ENCODE measurements at regions not wholly inside any gene's neighbourhood (a gene's known extent, or its start where the extent isn't known, plus 50 kb on each side); places are given as distances from the start of the nearest gene placed in this dataset.

DNA sequence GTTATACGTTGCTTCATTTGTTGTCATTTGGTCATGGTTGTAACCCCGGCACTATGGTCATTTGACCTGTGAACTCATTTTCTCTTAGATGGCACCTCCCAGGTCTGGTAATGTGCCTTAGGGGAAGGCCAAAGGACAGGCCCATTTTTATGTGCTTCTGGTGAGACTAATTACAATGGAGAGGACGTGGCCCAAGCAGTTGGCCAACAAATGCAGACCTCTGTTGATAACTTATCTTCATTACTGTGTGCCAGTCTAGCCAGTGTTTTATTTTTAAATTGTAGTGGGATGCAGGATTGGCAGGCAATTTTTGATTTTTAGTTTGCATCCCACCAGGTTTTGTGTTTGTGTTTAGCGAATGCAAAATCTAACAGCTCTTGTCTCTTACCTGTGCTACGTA, 321.5 kb upstream of the AKR1E2 start:
- TF ChIP-seq PAX5 (IDR thresholded peaks at IDR 0.05; ENCODE audit: insufficient read depth, low read length, severe bottlenecking) (no peak), TAF1 (IDR thresholded peaks at IDR 0.05; ENCODE audit: low read depth, low read length) (no peak), POLR2AphosphoS5 (IDR thresholded peaks at IDR 0.05; ENCODE audit: low read depth, low read length) (no peak), SPI1 (IDR thresholded peaks at IDR 0.05; ENCODE audit: low read depth, low read length) (no peak), POU2F2 (IDR thresholded peaks at IDR 0.05; ENCODE audit: low read depth, low read length) (no peak), POLR2A (IDR thresholded peaks at IDR 0.05; ENCODE audit: low read depth, low read length) (no peak)
- FAIRE-seq (no peak), DNase-seq (ENCODE audit: insufficient read length, low spot score) (no peak)

GRCh38 chr10:4503076-4503475, 322.9 kb upstream of the AKR1E2 start:
- no peak for DNase-seq (ENCODE audit: insufficient read length, low spot score)
- TF ChIP-seq POLR2A (IDR thresholded peaks at IDR 0.05; ENCODE audit: low read depth, low read length) (no peak), SPI1 (IDR thresholded peaks at IDR 0.05; ENCODE audit: low read depth, low read length) (no peak), POU2F2 (IDR thresholded peaks at IDR 0.05; ENCODE audit: low read depth, low read length) (no peak), POLR2AphosphoS5 (IDR thresholded peaks at IDR 0.05; ENCODE audit: low read depth, low read length) (no peak), PAX5 (IDR thresholded peaks at IDR 0.05; ENCODE audit: insufficient read depth, low read length, severe bottlenecking) (no peak), TAF1 (IDR thresholded peaks at IDR 0.05; ENCODE audit: low read depth, low read length) (no peak)
- no peak for FAIRE-seq

GRCh38 chr10:4501306-4501705, 324.7 kb upstream of the AKR1E2 start:
- no peak for FAIRE-seq
- TF ChIP-seq PAX5 (IDR thresholded peaks at IDR 0.05; ENCODE audit: insufficient read depth, low read length, severe bottlenecking) (no peak), POLR2AphosphoS5 (IDR thresholded peaks at IDR 0.05; ENCODE audit: low read depth, low read length) (no peak), POU2F2 (IDR thresholded peaks at IDR 0.05; ENCODE audit: low read depth, low read length) (no peak)
- DNase-seq (ENCODE audit: insufficient read length, low spot score), result no peak

DNA sequence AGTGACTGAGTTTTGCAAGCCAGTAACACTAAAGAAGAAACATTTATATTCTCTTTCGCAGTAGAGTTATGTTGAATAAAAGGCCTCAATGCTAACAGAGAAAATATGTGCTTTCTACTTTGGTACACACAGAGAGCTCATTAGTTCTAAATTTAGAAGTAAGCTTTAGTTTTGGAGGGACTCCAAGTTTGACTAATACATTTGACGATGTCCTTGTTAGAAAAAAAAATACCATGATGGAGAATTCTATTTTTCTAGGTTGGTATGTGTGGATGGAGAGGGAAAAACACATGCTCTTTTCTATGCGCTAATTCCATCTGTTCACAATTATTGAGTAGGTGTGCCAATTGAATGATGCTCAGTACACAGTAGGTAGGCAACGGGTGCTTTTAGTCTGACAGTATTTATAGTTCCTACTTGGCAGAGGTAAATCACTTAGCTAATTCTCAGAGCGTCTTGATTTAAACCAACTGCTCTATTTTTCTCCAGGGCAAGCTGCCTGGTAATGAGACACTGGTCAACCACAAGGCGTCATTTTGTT, 327.2 kb upstream of the AKR1E2 start:
- FAIRE-seq, result no peak
- no peak for TF ChIP-seq TAF1 (IDR thresholded peaks at IDR 0.05; ENCODE audit: low read depth, low read length)
- no peak for TF ChIP-seq PAX5 (IDR thresholded peaks at IDR 0.05; ENCODE audit: insufficient read depth, low read length, severe bottlenecking)
- no peak for TF ChIP-seq POU2F2 (IDR thresholded peaks at IDR 0.05; ENCODE audit: low read depth, low read length)
- TF ChIP-seq POLR2A (IDR thresholded peaks at IDR 0.05; ENCODE audit: low read depth, low read length), result no peak
- no peak for TF ChIP-seq SPI1 (IDR thresholded peaks at IDR 0.05; ENCODE audit: low read depth, low read length)
- no peak for TF ChIP-seq POLR2AphosphoS5 (IDR thresholded peaks at IDR 0.05; ENCODE audit: low read depth, low read length)
- no peak for DNase-seq (ENCODE audit: insufficient read length, low spot score)

- DNase-seq (ENCODE audit: insufficient read length, low spot score), result no peak
- TF ChIP-seq PAX5 (IDR thresholded peaks at IDR 0.05; ENCODE audit: insufficient read depth, low read length, severe bottlenecking), result no peak
- no peak for TF ChIP-seq TAF1 (IDR thresholded peaks at IDR 0.05; ENCODE audit: low read depth, low read length)
- no peak for TF ChIP-seq SPI1 (IDR thresholded peaks at IDR 0.05; ENCODE audit: low read depth, low read length)
- no peak for TF ChIP-seq POLR2AphosphoS5 (IDR thresholded peaks at IDR 0.05; ENCODE audit: low read depth, low read length)
- TF ChIP-seq POLR2A (IDR thresholded peaks at IDR 0.05; ENCODE audit: low read depth, low read length), result no peak
- TF ChIP-seq POU2F2 (IDR thresholded peaks at IDR 0.05; ENCODE audit: low read depth, low read length), result no peak
- FAIRE-seq, result no peak
Measured at GRCh38 chr10:4494551-4494950, 331.5 kb upstream of the AKR1E2 start.

GRCh38 chr10:4492202-4492601, 333.8 kb upstream of the AKR1E2 start:
- no peak for FAIRE-seq
- no peak for DNase-seq (ENCODE audit: insufficient read length, low spot score)
- TF ChIP-seq PAX5 (IDR thresholded peaks at IDR 0.05; ENCODE audit: insufficient read depth, low read length, severe bottlenecking), result no peak
- TF ChIP-seq POU2F2 (IDR thresholded peaks at IDR 0.05; ENCODE audit: low read depth, low read length), result no peak
- no peak for TF ChIP-seq SPI1 (IDR thresholded peaks at IDR 0.05; ENCODE audit: low read depth, low read length)
- TF ChIP-seq POLR2A (IDR thresholded peaks at IDR 0.05; ENCODE audit: low read depth, low read length), result no peak
- TF ChIP-seq TAF1 (IDR thresholded peaks at IDR 0.05; ENCODE audit: low read depth, low read length), result no peak
- no peak for TF ChIP-seq POLR2AphosphoS5 (IDR thresholded peaks at IDR 0.05; ENCODE audit: low read depth, low read length)

GRCh38 chr10:4488904-4489303, 337.1 kb upstream of the AKR1E2 start:
- FAIRE-seq (no peak), DNase-seq (ENCODE audit: insufficient read length, low spot score) (no peak)
- TF ChIP-seq POLR2A (IDR thresholded peaks at IDR 0.05; ENCODE audit: low read depth, low read length), result no peak

- no peak for FAIRE-seq
- TF ChIP-seq TAF1 (IDR thresholded peaks at IDR 0.05; ENCODE audit: low read depth, low read length), result no peak
- TF ChIP-seq PAX5 (IDR thresholded peaks at IDR 0.05; ENCODE audit: insufficient read depth, low read length, severe bottlenecking), result no peak
- TF ChIP-seq SPI1 (IDR thresholded peaks at IDR 0.05; ENCODE audit: low read depth, low read length), result no peak
- TF ChIP-seq POLR2AphosphoS5 (IDR thresholded peaks at IDR 0.05; ENCODE audit: low read depth, low read length), result no peak
- TF ChIP-seq POU2F2 (IDR thresholded peaks at IDR 0.05; ENCODE audit: low read depth, low read length), result no peak
- no peak for TF ChIP-seq POLR2A (IDR thresholded peaks at IDR 0.05; ENCODE audit: low read depth, low read length)
- DNase-seq (ENCODE audit: insufficient read length, low spot score), result no peak
Measured at GRCh38 chr10:4485636-4486035, 340.4 kb upstream of the AKR1E2 start.

GRCh38 chr10:4483811-4484210, 342.2 kb upstream of the AKR1E2 start:
- DNase-seq (ENCODE audit: insufficient read length, low spot score) (no peak), FAIRE-seq (no peak)
- TF ChIP-seq POU2F2 (IDR thresholded peaks at IDR 0.05; ENCODE audit: low read depth, low read length) (no peak), POLR2AphosphoS5 (IDR thresholded peaks at IDR 0.05; ENCODE audit: low read depth, low read length) (no peak), PAX5 (IDR thresholded peaks at IDR 0.05; ENCODE audit: insufficient read depth, low read length, severe bottlenecking) (no peak), TAF1 (IDR thresholded peaks at IDR 0.05; ENCODE audit: low read depth, low read length) (no peak), POLR2A (IDR thresholded peaks at IDR 0.05; ENCODE audit: low read depth, low read length) (no peak), SPI1 (IDR thresholded peaks at IDR 0.05; ENCODE audit: low read depth, low read length) (no peak)

GRCh38 chr10:4482659-4483058, 343.3 kb upstream of the AKR1E2 start:
- DNase-seq (ENCODE audit: insufficient read length, low spot score), result no peak
- TF ChIP-seq SPI1 (IDR thresholded peaks at IDR 0.05; ENCODE audit: low read depth, low read length), result no peak
- FAIRE-seq, result no peak
